Endothelial cell of umbilical vein (primary cell): ENCODE measurements at regions not wholly inside any gene's neighbourhood (a gene's known extent, or its start where the extent isn't known, plus 50 kb on each side); places are given as distances from the start of the nearest gene placed in this dataset.

ENCODE experiments used
- BruUV-seq: library from RNA; stranded (reverse); fragments of 400-500 nt; replicated peaks from 2 replicates; lab custom pipeline; 2021; lab: Mats Ljungman, UMichigan
- CTCF ChIA-PET: fragments of 300-600, 350-600 bp; sonication (Branson Sonifier 250); formaldehyde crosslinking; loops from one replicate; lab custom pipeline; 2021; ENCODE audit warnings: antibody characterized with exemption, inconsistent platforms; lab: Charles Lee
- POLR2A ChIA-PET: fragments of 300-600, 350-600 bp; sonication (Branson Sonifier 250); formaldehyde crosslinking; loops from one replicate; lab custom pipeline; 2021; ENCODE audit warnings: antibody characterized with exemption, inconsistent platforms; lab: Charles Lee
- DNase-seq: peaks from one replicate; pipeline ENCODE4 v3.0.0-alpha.2; 2011; ENCODE audit warnings: low read depth, low spot score
- FAIRE-seq: peaks from 2 replicates; lab custom pipeline; 2011; peaks lifted over from hg19 to GRCh38; lab: Jason Lieb, UNC
- H2AFZ ChIP-seq: 2 replicates; pipeline ENCODE4 v1.6.0; 2012; ENCODE audit warnings: low read depth, low read length, control low read depth, inconsistent platforms
- H3K27ac ChIP-seq: 2 replicates; pipeline ENCODE4 v1.5.1; 2011; ENCODE audit warnings: low read depth, mild to moderate bottlenecking, control low read depth, low read length, moderate library complexity; ENCODE audit not compliant: insufficient read depth
- H3K27me3 ChIP-seq, 2 experiments: 2 replicates each; pipeline versions ENCODE4 v1.6.0 to v1.6.1; 2011; ENCODE audit warnings: low read length in 2 of 2, mixed read lengths in 1 of 2; ENCODE audit not compliant: control insufficient read depth in 2 of 2, insufficient read depth in 2 of 2
- H3K36me3 ChIP-seq, 2 experiments: 2 replicates in 1 of 2; 3 replicates in 1 of 2; pipeline ENCODE4 v1.5.1; 2011; ENCODE audit warnings: low read length in 2 of 2, mild to moderate bottlenecking in 1 of 2, moderate library complexity in 1 of 2; ENCODE audit not compliant: control insufficient read depth in 2 of 2, insufficient read depth in 2 of 2; ENCODE audit errors: extremely low read depth in 1 of 2
- H3K4me1 ChIP-seq: 3 replicates; pipeline ENCODE4 v1.5.1; 2011; ENCODE audit warnings: mild to moderate bottlenecking, low read length; ENCODE audit not compliant: control insufficient read depth, insufficient read depth; ENCODE audit errors: extremely low read depth
- H3K4me2 ChIP-seq: 2 replicates; pipeline ENCODE4 v1.6.1; 2011; ENCODE audit warnings: low read length, control low read depth, mixed read lengths; ENCODE audit not compliant: insufficient read depth
- H3K4me3 ChIP-seq, 3 experiments: fragments of 200-600 bp in 1 of 3; sonication (generic), shearing (Covaris generic) in 1 of 3; replicated peaks in 1 of 3; 2 replicates each; pipeline ENCODE4 v1.5.1; 2011 to 2016; ENCODE audit warnings: control low read depth in 3 of 3, low read length in 3 of 3, mild to moderate bottlenecking in 2 of 3, inconsistent platforms in 1 of 3, low read depth in 1 of 3, moderate library complexity in 1 of 3; ENCODE audit not compliant: insufficient read depth in 1 of 3
- H3K79me2 ChIP-seq: 2 replicates; pipeline ENCODE4 v1.6.0; 2012; ENCODE audit warnings: low read length, inconsistent platforms; ENCODE audit not compliant: control insufficient read depth, insufficient read depth
- H3K9ac ChIP-seq: replicated peaks from 2 replicates; pipeline ENCODE3; 2011; ENCODE audit warnings: low read length, control low read depth; ENCODE audit not compliant: insufficient read depth; ENCODE audit errors: extremely low read depth
- H3K9me1 ChIP-seq: replicated peaks from 3 replicates; pipeline ENCODE4 v1.6.0; 2011; ENCODE audit warnings: mild to moderate bottlenecking, low read length; ENCODE audit not compliant: control insufficient read depth, insufficient read depth; ENCODE audit errors: extremely low read depth
- H3K9me3 ChIP-seq: replicated peaks from 2 replicates; pipeline ENCODE4 v1.5.1; 2012; ENCODE audit warnings: low read length, inconsistent platforms; ENCODE audit not compliant: control insufficient read depth, insufficient read depth
- H4K20me1 ChIP-seq: replicated peaks from 2 replicates; pipeline ENCODE3; 2011; ENCODE audit warnings: mild to moderate bottlenecking, low read length; ENCODE audit not compliant: control insufficient read depth, insufficient read depth; ENCODE audit errors: extremely low read depth
- FOS ChIP-seq: IDR thresholded peaks from 2 replicates; pipeline ENCODE4 v1.6.1; 2011; ENCODE audit warnings: mild to moderate bottlenecking, low read length, moderate library complexity, borderline replicate concordance; ENCODE audit not compliant: insufficient read depth
- JUN ChIP-seq: IDR thresholded peaks from 2 replicates; pipeline ENCODE4 v1.6.1; 2011; ENCODE audit warnings: borderline replicate concordance, low read depth; ENCODE audit not compliant: insufficient read length, insufficient read depth
- MYC ChIP-seq: IDR thresholded peaks from one replicate; pipeline ENCODE4 v1.6.1; 2011; ENCODE audit warnings: mild to moderate bottlenecking, low read depth, low read length
- POLR2A ChIP-seq: IDR thresholded peaks from 2 replicates; pipeline ENCODE4 v1.6.1; 2012; ENCODE audit warnings: low read depth, mild to moderate bottlenecking, control low read depth, low read length
- POLR2AphosphoS5 ChIP-seq: IDR thresholded peaks from 2 replicates; pipeline ENCODE4 v1.6.1; 2012; ENCODE audit warnings: low read depth, mild to moderate bottlenecking, control low read depth, low read length, moderate library complexity; ENCODE audit not compliant: insufficient read depth
- dilution Hi-C: fragments of 300-500 bp; cut with MboI; formaldehyde crosslinking; loops from one replicate; pipeline ENCODE4 v1.15.0; 2019; ENCODE audit warnings: low sequenced_read_pairs; ENCODE audit not compliant: extremely low pct_ligation_motif_present
- intact Hi-C: fragments of 100-400 bp; cut with micrococcal nuclease; formaldehyde crosslinking; loops from one replicate; pipeline ENCODE4 v1.10.0; 2022

GRCh38 chr6:128572294-128572693, 51.9 kb upstream of the PTPRK start:
- FAIRE-seq (no peak), DNase-seq (no peak)
- Histone ChIP-seq H3K4me2 (no peak overlapping the region), H3K9me1 (no peaks in the 10 kb centered on the region), H3K36me3 (no peaks in the 10 kb centered on the region), H3K27ac (no peak overlapping the region), H3K4me1 (peaks cover 5% of the 10 kb centered on the region), H3K79me2 (no peaks in the 10 kb centered on the region), H3K9me3 (no peaks in the 10 kb centered on the region), H4K20me1 (no peaks in the 10 kb centered on the region), H3K27me3 (no peaks in the 10 kb centered on the region), H3K4me3 (no peak overlapping the region), H3K9ac (no peak overlapping the region), H2AFZ (no peak overlapping the region)
- BruUV-seq, result no TSS peak
- intact Hi-C loops (no loop called here), dilution Hi-C loops (no loop called here)
- CTCF ChIA-PET, result no interaction called here
- no peak for TF ChIP-seq POLR2AphosphoS5
- POLR2A ChIA-PET, result no interaction called here

DNA sequence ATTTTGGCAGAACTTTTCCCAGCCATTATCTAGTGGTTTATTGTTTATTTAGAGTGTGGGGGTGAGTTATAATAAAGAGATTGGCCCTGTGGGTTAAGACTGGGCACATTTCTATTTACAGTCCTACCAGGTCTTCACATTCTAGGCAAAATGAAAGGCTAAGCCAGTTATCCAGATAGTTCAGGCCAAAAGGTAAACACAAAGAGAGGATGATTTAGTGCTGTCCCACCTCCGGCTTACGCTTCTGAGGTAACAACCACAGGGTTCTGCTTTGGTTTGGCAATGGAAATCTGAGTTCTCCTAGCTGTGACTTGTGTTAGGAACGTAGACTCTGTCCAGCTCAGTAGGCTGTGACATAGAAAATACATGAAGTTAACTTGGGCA, 50.3 kb upstream of the PTPRK start:
- Histone ChIP-seq H3K9ac (no peak overlapping the region), H3K27me3 (no peaks in the 10 kb centered on the region), H3K4me3 (no peak overlapping the region), H3K79me2 (no peaks in the 10 kb centered on the region), H3K36me3 (no peaks in the 10 kb centered on the region), H3K4me2 (no peak overlapping the region), H3K9me3 (no peaks in the 10 kb centered on the region), H3K4me1 (peaks cover 5% of the 10 kb centered on the region), H4K20me1 (no peaks in the 10 kb centered on the region), H3K9me1 (no peaks in the 10 kb centered on the region), H2AFZ (no peak overlapping the region), H3K27ac (no peak overlapping the region)
- ChIA-PET CTCF (no interaction called here), POLR2A (no interaction called here)
- intact Hi-C loops (no loop called here), dilution Hi-C loops (no loop called here)
- TF ChIP-seq POLR2A, result no peak
- no peak for TF ChIP-seq JUN
- TF ChIP-seq MYC, result no peak
- TF ChIP-seq FOS, result no peak
- TF ChIP-seq POLR2AphosphoS5, result no peak
- BruUV-seq, result no TSS peak
- no peak for DNase-seq
- no peak for FAIRE-seq
